Body of pancreas (tissue), 4 donors: ENCODE measurements at regions not wholly inside any gene's neighbourhood (a gene's known extent, or its start where the extent isn't known, plus 50 kb on each side); places are given as distances from the start of the nearest gene placed in this dataset.

Experiments
- POLR2A ChIP-seq, 3 donors: fragments of 450-650 bp; IDR thresholded peaks; one replicate each; pipeline ENCODE4 v1.6.1; 2016; ENCODE audit warnings: antibody characterized with exemption in 3 of 3, mild to moderate bottlenecking in 2 of 3
- TF ChIP-seq, protein P1 (sequence below), 7 experiments: fragments of 450-650 bp in 4 of 7; fragments of 200-600 bp in 3 of 7; sonication (generic) in 3 of 7; IDR thresholded peaks; one replicate each; pipeline ENCODE4 v1.5.1; 2016 to 2019; ENCODE audit warnings: antibody characterized with exemption in 7 of 7

DNA sequence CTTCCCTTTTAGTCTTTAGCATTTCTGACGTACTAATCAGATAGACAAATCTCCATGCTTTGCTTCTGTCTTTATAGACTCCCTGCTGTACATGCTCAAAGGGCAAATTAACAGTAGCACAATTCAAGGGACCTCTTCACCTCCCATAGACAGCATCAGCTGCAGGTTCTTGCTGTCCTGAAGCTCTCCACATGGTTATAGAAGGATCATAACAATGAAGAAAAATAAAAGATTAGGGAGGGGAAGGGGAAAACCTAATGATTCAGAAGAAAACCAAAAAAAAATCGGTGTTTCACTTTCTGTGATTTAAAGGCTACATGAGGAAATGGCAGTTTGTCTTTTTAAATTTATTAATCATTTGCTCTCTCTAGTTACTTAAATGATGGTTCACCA is 155.5 kb downstream of the PTCSC3 start:
- TF ChIP-seq, protein P1, sequence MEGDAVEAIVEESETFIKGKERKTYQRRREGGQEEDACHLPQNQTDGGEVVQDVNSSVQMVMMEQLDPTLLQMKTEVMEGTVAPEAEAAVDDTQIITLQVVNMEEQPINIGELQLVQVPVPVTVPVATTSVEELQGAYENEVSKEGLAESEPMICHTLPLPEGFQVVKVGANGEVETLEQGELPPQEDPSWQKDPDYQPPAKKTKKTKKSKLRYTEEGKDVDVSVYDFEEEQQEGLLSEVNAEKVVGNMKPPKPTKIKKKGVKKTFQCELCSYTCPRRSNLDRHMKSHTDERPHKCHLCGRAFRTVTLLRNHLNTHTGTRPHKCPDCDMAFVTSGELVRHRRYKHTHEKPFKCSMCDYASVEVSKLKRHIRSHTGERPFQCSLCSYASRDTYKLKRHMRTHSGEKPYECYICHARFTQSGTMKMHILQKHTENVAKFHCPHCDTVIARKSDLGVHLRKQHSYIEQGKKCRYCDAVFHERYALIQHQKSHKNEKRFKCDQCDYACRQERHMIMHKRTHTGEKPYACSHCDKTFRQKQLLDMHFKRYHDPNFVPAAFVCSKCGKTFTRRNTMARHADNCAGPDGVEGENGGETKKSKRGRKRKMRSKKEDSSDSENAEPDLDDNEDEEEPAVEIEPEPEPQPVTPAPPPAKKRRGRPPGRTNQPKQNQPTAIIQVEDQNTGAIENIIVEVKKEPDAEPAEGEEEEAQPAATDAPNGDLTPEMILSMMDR (IDR thresholded peaks at IDR 0.05) = no peak
- TF ChIP-seq POLR2A (IDR thresholded peaks at IDR 0.05) = no peak
